Erythroblast (primary cell): ENCODE measurements at regions not wholly inside any gene's neighbourhood (a gene's known extent, or its start where the extent isn't known, plus 50 kb on each side); places are given as distances from the start of the nearest gene placed in this dataset.

Source experiments
- DNase-seq, 2 experiments: peaks; one replicate each; lab custom pipeline; 2025; lab: John Stamatoyannopoulos, UW
- GATA1 ChIP-seq: IDR thresholded peaks from 2 replicates; pipeline ENCODE4 v1.6.1; 2011; ENCODE audit warnings: low read depth, mild to moderate bottlenecking, control low read depth, low read length, moderate library complexity
- POLR2A ChIP-seq: IDR thresholded peaks from 2 replicates; pipeline ENCODE4 v1.6.1; 2011; ENCODE audit warnings: mild to moderate bottlenecking, low read length

DNA sequence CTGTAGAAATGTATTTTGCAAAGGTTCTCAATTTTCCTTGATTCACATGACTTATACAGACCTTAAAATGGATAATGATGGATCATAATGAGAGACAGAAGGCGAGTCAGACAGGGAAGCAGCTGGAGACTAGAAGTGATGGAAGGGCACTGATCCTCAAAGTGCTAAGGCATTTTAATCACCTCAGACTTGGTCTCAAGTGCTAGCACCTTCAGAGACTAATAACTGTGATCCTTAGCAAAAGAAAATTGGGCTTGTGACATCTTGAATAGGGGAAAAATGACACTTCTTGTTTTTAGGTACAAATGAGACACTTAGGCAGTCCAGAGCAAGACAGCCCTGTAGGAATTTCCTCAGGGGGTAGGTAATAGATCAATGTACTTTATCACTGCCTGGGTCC, 1011.7 kb downstream of the SQOR start:
- no peak for DNase-seq

DNA sequence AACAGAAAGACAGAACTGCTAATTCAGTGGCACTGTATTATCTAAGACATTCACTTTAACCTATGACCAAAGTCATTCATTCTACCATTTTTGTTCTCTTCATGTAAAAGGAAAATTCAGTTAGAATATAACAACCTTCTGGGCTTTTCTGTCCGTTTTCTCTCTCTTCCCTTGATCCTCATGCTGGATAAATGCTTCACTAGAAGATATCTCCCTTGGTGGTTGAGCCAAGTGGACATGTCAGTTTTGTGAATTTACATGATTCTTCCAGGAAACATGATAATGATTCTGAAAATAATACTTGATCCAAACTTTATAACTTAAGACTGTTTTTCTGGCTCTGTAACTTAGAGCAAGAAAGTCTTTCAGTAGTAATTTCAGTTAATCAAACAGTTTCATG, 1012.2 kb downstream of the SQOR start:
- DNase-seq: no peak
- no peak for TF ChIP-seq GATA1
- TF ChIP-seq POLR2A: no peak

More for the DNA sequence above, 1011.7 kb downstream of the SQOR start:
- TF ChIP-seq GATA1 (no peak), POLR2A (no peak)

GRCh38 chr15:46652266-46652665, 1017.4 kb downstream of the SQOR start:
- no peak for TF ChIP-seq POLR2A
- no peak for DNase-seq

GRCh38 chr15:46654993-46655392, 1020.2 kb downstream of the SQOR start:
- TF ChIP-seq POLR2A: no peak
- no peak for TF ChIP-seq GATA1
- no peak for DNase-seq

DNA sequence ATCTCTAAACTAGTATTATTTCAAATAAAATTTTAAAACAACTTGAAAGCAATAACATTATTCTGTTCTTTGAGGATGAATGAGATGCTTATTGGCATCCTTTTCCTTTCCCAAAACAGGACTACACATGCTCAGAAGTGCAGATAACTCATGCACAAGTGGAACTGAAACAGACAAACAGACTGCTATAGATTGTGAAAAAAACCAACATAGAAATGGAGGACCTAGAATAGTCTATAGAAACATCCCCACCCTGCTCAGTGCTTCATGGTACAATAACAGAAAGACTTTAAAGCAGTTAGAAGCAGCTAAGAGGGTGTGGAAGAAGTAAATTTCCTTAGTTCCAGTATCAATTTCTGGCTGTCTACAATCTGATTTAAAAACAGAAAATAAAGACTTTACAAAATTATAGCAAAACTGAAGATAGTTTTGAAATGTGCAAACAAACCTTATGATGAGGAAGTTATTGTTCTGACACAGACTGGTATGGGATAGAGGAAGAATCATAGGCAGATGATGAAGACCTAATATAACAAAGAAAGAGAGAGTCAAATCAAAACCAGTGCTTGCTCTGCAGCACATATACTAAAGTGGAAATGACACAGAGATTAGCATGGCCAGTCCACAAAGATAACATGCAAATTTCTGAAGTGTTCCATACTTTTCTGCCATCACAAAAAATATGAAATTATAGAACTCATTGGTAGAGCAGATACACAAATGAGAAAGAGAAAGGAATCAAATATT, 1025.4 kb downstream of the SQOR start:
- TF ChIP-seq GATA1 (no peak), POLR2A (no peak)
- DNase-seq: no peak

DNA sequence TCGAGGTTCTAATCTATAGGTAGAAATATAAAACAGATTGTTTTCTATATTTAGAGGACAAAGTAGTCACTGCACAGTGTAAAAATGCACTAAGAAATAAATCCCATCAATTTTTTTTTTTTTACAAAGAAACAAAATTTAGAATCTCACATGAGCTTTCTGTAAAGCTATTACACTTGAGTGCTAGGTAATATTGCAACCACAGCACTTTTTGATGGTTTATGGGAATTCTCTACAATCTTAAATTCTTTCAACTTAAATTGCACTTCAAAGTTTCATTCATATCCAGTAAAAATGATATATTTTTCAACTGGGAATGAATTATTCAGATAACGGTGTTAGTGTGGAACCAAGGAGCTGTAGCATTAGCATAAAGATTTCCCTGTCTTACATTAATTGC, 1035.4 kb downstream of the SQOR start:
- no peak for TF ChIP-seq POLR2A
- TF ChIP-seq GATA1: no peak

GRCh38 chr15:46671336-46671735, 1036.5 kb downstream of the SQOR start:
- TF ChIP-seq POLR2A (no peak), GATA1 (no peak)
- no peak for DNase-seq

More for the DNA sequence above, 1035.4 kb downstream of the SQOR start:
- no peak for DNase-seq

- TF ChIP-seq POLR2A: no peak
- TF ChIP-seq GATA1: no peak
- no peak for DNase-seq
These were observed 1037.2 kb downstream of the SQOR start for GRCh38 chr15:46672041-46672440.

GRCh38 chr15:46676233-46677206, 1040.8 kb upstream of the SEMA6D start:
- no peak for DNase-seq
- no peak for TF ChIP-seq POLR2A
- no peak for TF ChIP-seq GATA1

DNA sequence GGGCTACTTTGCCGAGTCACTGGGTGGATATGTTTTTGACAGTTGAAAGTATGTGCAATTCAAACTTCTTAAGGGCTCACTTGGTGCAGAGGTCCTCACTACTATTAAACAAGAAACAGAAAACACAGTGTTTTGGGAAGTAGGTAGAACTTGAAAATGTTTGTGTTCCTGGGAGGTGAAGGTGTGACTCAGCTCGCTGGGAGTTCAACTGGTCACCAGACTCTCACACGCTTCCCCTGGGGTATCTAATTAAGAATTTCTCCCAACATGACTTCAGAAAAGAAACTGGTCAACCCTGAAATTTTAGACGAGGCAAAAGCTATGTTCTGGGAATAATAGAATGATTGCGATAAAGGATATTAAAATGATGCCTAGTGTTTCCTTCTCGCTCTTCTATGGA, 1039.8 kb upstream of the SEMA6D start:
- TF ChIP-seq GATA1 (no peak), POLR2A (no peak)
- no peak for DNase-seq

DNA sequence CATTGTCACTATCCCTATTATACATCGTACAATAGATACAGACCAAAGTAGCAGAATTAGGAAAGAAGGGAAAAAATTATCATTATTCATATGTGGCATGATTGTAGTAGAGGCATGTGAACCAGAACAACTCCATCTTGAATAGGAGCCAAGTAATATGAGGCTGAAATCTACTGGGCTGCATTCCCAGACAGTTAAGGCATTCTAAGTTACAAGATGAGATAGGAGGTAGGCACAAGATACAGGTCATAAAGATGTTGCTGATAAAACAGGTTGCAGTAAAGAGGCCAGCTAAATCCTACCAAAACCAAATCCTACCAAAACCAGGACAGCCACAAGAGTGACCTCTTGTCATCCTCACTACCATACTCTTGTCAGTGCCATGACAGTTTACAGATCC, 1035.4 kb upstream of the SEMA6D start:
- no peak for TF ChIP-seq POLR2A
- TF ChIP-seq GATA1: no peak
- DNase-seq: no peak

- TF ChIP-seq GATA1: no peak
- no peak for TF ChIP-seq POLR2A
- DNase-seq: no peak
These were observed 1034.1 kb upstream of the SEMA6D start for GRCh38 chr15:46682969-46683791.

- TF ChIP-seq POLR2A (no peak), GATA1 (no peak)
- no peak for DNase-seq
These were observed 1032.2 kb upstream of the SEMA6D start for GRCh38 chr15:46685096-46685495.
